Pancreas (tissue), 10 donors: ENCODE measurements at regions not wholly inside any gene's neighbourhood (a gene's known extent, or its start where the extent isn't known, plus 50 kb on each side); places are given as distances from the start of the nearest gene placed in this dataset.

Experiments used
- ATAC-seq, 4 donors: fragments of 200-7000 bp; cut with Tn5 transposase; one replicate each; pipeline versions ENCODE4 v1.8.0 to v1.9.1; 2020; ENCODE audit warnings: mild to moderate bottlenecking in 4 of 4, moderate library complexity in 4 of 4
- DNase-seq, 6 donors: peaks; one replicate each; pipeline ENCODE4 v3.0.0-alpha.2; 2020
- FAIRE-seq: peaks from 2 replicates; lab custom pipeline; 2012; peaks lifted over from hg19 to GRCh38; lab: Jason Lieb, UNC
- H3K27ac ChIP-seq, 4 donors: fragments of 200-600 bp; sonication (generic); 1 replicate in 3 of 4; 2 replicates in 1 of 4; pipeline versions ENCODE4 v1.5.0 to v1.8.0; 2020
- H3K27me3 ChIP-seq, 4 donors: fragments of 200-600 bp; one replicate each; pipeline ENCODE4 v1.8.0; 2021
- H3K36me3 ChIP-seq, 3 donors: fragments of 200-600 bp; sonication (generic) in 1 of 3; one replicate each; pipeline versions ENCODE4 v1.5.0 to v1.8.0; 2020 to 2021
- H3K4me1 ChIP-seq, 3 donors: fragments of 200-600 bp; one replicate each; pipeline ENCODE4 v1.8.0; 2021
- H3K4me3 ChIP-seq, 4 donors: fragments of 200-600 bp; sonication (generic) in 2 of 4; one replicate each; pipeline versions ENCODE4 v1.5.0 to v1.8.0; 2020 to 2021
- H3K9me3 ChIP-seq, 4 donors: fragments of 200-600 bp; one replicate each; pipeline ENCODE4 v1.8.0; 2021
- CTCF ChIP-seq, 4 donors: fragments of 200-600 bp; sonication (generic) in 3 of 4; IDR thresholded peaks; one replicate each; pipeline versions ENCODE4 v1.5.0 to v1.8.0; 2021; ENCODE audit warnings: antibody characterized with exemption in 4 of 4
- WGBS, 2 donors: extraction: QIAGEN DNeasy Blood & Tissue Kit; methylation state at CpG; one replicate each; pipeline ENCODE4 v1.1.7; 2013; 5-methylcytosine and 5-hydroxymethylcytosine counted together
- intact Hi-C, 3 donors: fragments of 100-400 bp; cut with DNase I; formaldehyde crosslinking; loops; one replicate each; pipeline versions ENCODE4 v1.11.1 to v1.14.2; 2022
- donor health status: healthy with polysubstance abuse.
- donor health status: DM: no; HTN: no; CAD: no; lungs with moderate emphysema.
- donor health status: DM: no; HTN: no; CAD: no.
- donor health status: control.
- donor health status: control.
- donor health status: Bipolar disorder and iron deficiency.
- donor health status: DM: yes; HTN: yes; CAD: no.
- donor health status: DM: no; HTN: no; CAD: no.
- donor health status: DM: no; HTN: no; CAD: no.
- donor health status: DM: yes; HTN: yes; CAD: no.

GRCh38 chr11:90803831-90804230 is 581.0 kb upstream of the CHORDC1 start:
- no peaks in the 10 kb centered on the region for H3K9me3 ChIP-seq
- no peaks in the 10 kb centered on the region for H3K27me3 ChIP-seq
- DNase-seq (no peak), ATAC-seq (no peak), FAIRE-seq (no peak)
- no peak overlapping the region for H3K27ac ChIP-seq
- intact Hi-C loops: no loop called here
- WGBS, 2 donors: 53 to 59% methylated on average over 7 of the region's 7 CpGs
- H3K4me1 ChIP-seq: no peaks in the 10 kb centered on the region
- no peak overlapping the region for H3K4me3 ChIP-seq
- TF ChIP-seq CTCF (IDR thresholded peaks at IDR 0.05): no peak
- no peaks in the 10 kb centered on the region for H3K36me3 ChIP-seq

- Histone ChIP-seq H3K9me3 (no peaks in the 10 kb centered on the region), H3K27me3 (no peaks in the 10 kb centered on the region), H3K27ac (no peak overlapping the region), H3K4me1 (no peaks in the 10 kb centered on the region), H3K4me3 (no peak overlapping the region), H3K36me3 (no peaks in the 10 kb centered on the region)
- WGBS, 2 donors: 31 to 33% methylated on average over 3 of the region's 3 CpGs
- FAIRE-seq: no peak
- no peak for TF ChIP-seq CTCF (IDR thresholded peaks at IDR 0.05)
- intact Hi-C loops: no loop called here
- DNase-seq: no peak
- ATAC-seq: no peak
Measured at GRCh38 chr11:90803366-90803765, 580.5 kb upstream of the CHORDC1 start.

- ATAC-seq (no peak), FAIRE-seq (no peak), DNase-seq (no peak)
- 60 to 71% methylated on average over 3 of the region's 3 CpGs for WGBS, 2 donors
- Histone ChIP-seq H3K4me3 (no peak overlapping the region), H3K4me1 (no peaks in the 10 kb centered on the region), H3K36me3 (no peaks in the 10 kb centered on the region), H3K9me3 (no peaks in the 10 kb centered on the region), H3K27me3 (no peaks in the 10 kb centered on the region), H3K27ac (no peak overlapping the region)
- TF ChIP-seq CTCF (IDR thresholded peaks at IDR 0.05): no peak
- intact Hi-C loops: no loop called here
Measured at GRCh38 chr11:90798769-90799168, 575.9 kb upstream of the CHORDC1 start.

GRCh38 chr11:90795746-90796145 is 572.9 kb upstream of the CHORDC1 start:
- 51 to 63% methylated on average over 4 of the region's 4 CpGs for WGBS, 2 donors
- intact Hi-C loops: no loop called here
- no peak for ATAC-seq
- Histone ChIP-seq H3K27ac (no peak overlapping the region), H3K9me3 (no peaks in the 10 kb centered on the region), H3K27me3 (no peaks in the 10 kb centered on the region), H3K4me1 (no peaks in the 10 kb centered on the region), H3K36me3 (no peaks in the 10 kb centered on the region), H3K4me3 (no peak overlapping the region)
- FAIRE-seq: no peak
- no peak for TF ChIP-seq CTCF (IDR thresholded peaks at IDR 0.05)
- no peak for DNase-seq

- no peak for TF ChIP-seq CTCF (IDR thresholded peaks at IDR 0.05)
- Histone ChIP-seq H3K4me3 (no peak overlapping the region), H3K36me3 (no peaks in the 10 kb centered on the region), H3K9me3 (no peaks in the 10 kb centered on the region), H3K27ac (no peak overlapping the region), H3K4me1 (no peaks in the 10 kb centered on the region), H3K27me3 (no peaks in the 10 kb centered on the region)
- DNase-seq: no peak
- WGBS, 2 donors: 54 to 60% methylated on average over 3 of the region's 3 CpGs
- no peak for ATAC-seq
- no peak for FAIRE-seq
- intact Hi-C loops: no loop called here
Measured at GRCh38 chr11:90788961-90789360, 566.1 kb upstream of the CHORDC1 start.
